Naive thymus-derived CD4-positive, alpha-beta T cell (primary cell): ENCODE measurements at regions not wholly inside any gene's neighbourhood (a gene's known extent, or its start where the extent isn't known, plus 50 kb on each side); places are given as distances from the start of the nearest gene placed in this dataset.
"Not testable (repeated sequence)": the region's sequence is repeated elsewhere in the genome, so short reads cannot be mapped to it uniquely, and the experiment has no call there.

Experiments
- ATAC-seq: fragments of 150-1000 bp; cut with Tn5 transposase; 2 replicates; pipeline ENCODE4 v1.10.0; 2021; ENCODE audit warnings: mild to moderate bottlenecking, moderate library complexity
- CTCF ChIA-PET: fragments of 350-600 bp; sonication (Branson Sonifier 250); formaldehyde crosslinking; loops from one replicate; lab custom pipeline; 2021; ENCODE audit warnings: antibody characterized with exemption; lab: Charles Lee
- POLR2A ChIA-PET: fragments of 350-600 bp; sonication (Branson Sonifier 250); formaldehyde crosslinking; loops from one replicate; lab custom pipeline; 2021; ENCODE audit warnings: antibody characterized with exemption, inconsistent platforms; lab: Charles Lee
- DNase-seq, 9 donors: peaks; one replicate each; pipeline versions ENCODE4 v3.0.0 to v3.0.0-alpha.2; 2020 to 2022; ENCODE audit warnings: mixed read lengths in 1 of 9
- H3K27ac ChIP-seq: one replicate; pipeline ENCODE4 v1.7.0; 2013; ENCODE audit warnings: mild to moderate bottlenecking, low read depth, low read length, moderate library complexity
- H3K27me3 ChIP-seq, 2 donors: one replicate each; pipeline ENCODE4 v1.7.0; 2013; ENCODE audit warnings: low read length in 2 of 2, mild to moderate bottlenecking in 2 of 2, moderate library complexity in 2 of 2; ENCODE audit not compliant: control insufficient read depth in 2 of 2, insufficient read depth in 2 of 2
- H3K36me3 ChIP-seq, 3 experiments: 1 replicate in 2 of 3; 2 replicates in 1 of 3; pipeline ENCODE4 v1.7.0; 2013; ENCODE audit warnings: low read length in 3 of 3, mild to moderate bottlenecking in 3 of 3, moderate library complexity in 1 of 3; ENCODE audit not compliant: insufficient read depth in 3 of 3, control insufficient read depth in 2 of 3
- H3K4me1 ChIP-seq, 2 donors: one replicate each; pipeline ENCODE4 v1.7.0; 2013; ENCODE audit warnings: low read length in 2 of 2, mild to moderate bottlenecking in 2 of 2, moderate library complexity in 1 of 2; ENCODE audit not compliant: control insufficient read depth in 2 of 2, insufficient read depth in 2 of 2
- H3K4me3 ChIP-seq: 2 replicates; pipeline ENCODE4 v1.7.0; 2013; ENCODE audit warnings: mild to moderate bottlenecking, low read length
- H3K9me3 ChIP-seq, 3 experiments: 1 replicate in 2 of 3; 2 replicates in 1 of 3; pipeline ENCODE4 v1.7.0; 2013; ENCODE audit warnings: low read length in 3 of 3; ENCODE audit not compliant: control insufficient read depth in 2 of 3
- H3K27ac Mint-ChIP-seq, 9 donors: one replicate each; pipeline ENCODE4 v1.8.0; 2020 to 2022; ENCODE audit warnings: mixed read lengths in 9 of 9, mild to moderate bottlenecking in 8 of 9, moderate library complexity in 5 of 9, inconsistent platforms in 2 of 9
- H3K27me3 Mint-ChIP-seq, 5 donors: one replicate each; pipeline ENCODE4 v1.8.0; 2021 to 2022; ENCODE audit warnings: mixed read lengths in 5 of 5, mild to moderate bottlenecking in 1 of 5
- H3K36me3 Mint-ChIP-seq, 5 donors: one replicate each; pipeline ENCODE4 v1.8.0; 2020 to 2022; ENCODE audit warnings: mixed read lengths in 5 of 5, mild to moderate bottlenecking in 3 of 5, inconsistent platforms in 1 of 5
- H3K4me1 Mint-ChIP-seq, 7 donors: one replicate each; pipeline ENCODE4 v1.8.0; 2020 to 2022; ENCODE audit warnings: mixed read lengths in 7 of 7, mild to moderate bottlenecking in 3 of 7, inconsistent platforms in 1 of 7
- H3K4me3 Mint-ChIP-seq, 10 donors: one replicate each; pipeline ENCODE4 v1.8.0; 2020 to 2022; ENCODE audit warnings: mild to moderate bottlenecking in 10 of 10, mixed read lengths in 10 of 10, moderate library complexity in 6 of 10, inconsistent platforms in 2 of 10
- H3K9me3 Mint-ChIP-seq, 11 donors: one replicate each; pipeline ENCODE4 v1.8.0; 2020 to 2022; ENCODE audit warnings: mixed read lengths in 11 of 11, mild to moderate bottlenecking in 4 of 11, inconsistent platforms in 1 of 11, moderate library complexity in 1 of 11
- intact Hi-C, 2 donors: fragments of 100-400 bp; cut with micrococcal nuclease; formaldehyde crosslinking; loops; one replicate each; pipeline ENCODE4 v1.15.1; 2023

DNA sequence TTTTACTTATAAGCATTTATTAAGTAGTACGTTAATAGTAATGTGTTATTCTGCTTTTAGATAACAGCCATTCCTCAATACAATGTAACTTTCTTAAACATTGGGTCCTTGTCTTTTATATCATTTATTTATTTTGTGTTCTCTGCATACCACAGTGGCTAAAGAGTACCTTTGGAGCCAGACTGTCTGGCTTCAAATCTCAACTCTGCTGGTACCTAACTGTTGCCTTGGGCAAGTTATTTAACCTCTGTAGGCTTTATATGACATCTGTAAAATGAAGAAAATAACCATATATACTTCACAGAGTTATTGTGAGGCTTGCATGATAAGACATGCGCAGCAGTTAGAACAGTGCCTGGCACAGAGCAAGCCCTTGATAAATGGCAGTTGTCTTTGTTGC, 397.6 kb downstream of the MDFIC start:
- ChIA-PET POLR2A (no interaction called here), CTCF (no interaction called here)
- peaks cover 0 to 2% (median 0%) of the 10 kb centered on the region in 7 donors for H3K4me1 Mint-ChIP-seq
- H3K36me3 Mint-ChIP-seq, result no peaks in the 10 kb centered on the region
- DNase-seq, result no peak
- H3K27me3 Mint-ChIP-seq, result peaks cover 0 to 23% (median 9%) of the 10 kb centered on the region in 5 donors
- Histone ChIP-seq H3K36me3 (no peaks in the 10 kb centered on the region), H3K4me3 (no peak overlapping the region), H3K27me3 (no peaks in the 10 kb centered on the region), H3K4me1 (no peaks in the 10 kb centered on the region), H3K9me3 (no peaks in the 10 kb centered on the region), H3K27ac (no peak overlapping the region)
- no peak overlapping the region for H3K27ac Mint-ChIP-seq
- H3K9me3 Mint-ChIP-seq, result peaks cover 0 to 3% (median 0%) of the 10 kb centered on the region in 11 donors
- no peak overlapping the region for H3K4me3 Mint-ChIP-seq
- no peak for ATAC-seq
- intact Hi-C loops, result no loop called here

DNA sequence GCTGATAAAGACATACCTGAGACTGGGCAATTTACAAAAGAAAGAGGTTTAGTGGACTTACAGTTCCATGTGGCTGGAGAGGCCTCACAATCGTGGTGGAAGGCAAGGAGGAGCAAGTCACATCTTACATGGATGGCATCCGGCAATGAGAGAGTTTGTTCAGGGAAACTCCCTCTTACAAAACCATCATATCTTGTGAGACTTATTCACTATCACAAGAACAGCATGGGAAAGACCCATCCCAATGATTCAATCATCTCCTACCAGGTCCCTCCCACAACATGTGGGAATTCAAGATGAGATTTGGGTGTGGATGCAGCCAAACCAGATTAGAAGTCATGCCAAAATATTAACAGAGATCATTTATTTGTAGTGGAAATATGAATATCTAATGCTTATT, 388.4 kb downstream of the MDFIC start:
- CTCF ChIA-PET, H3K9me3 Mint-ChIP-seq, H3K4me1 ChIP-seq, ATAC-seq, DNase-seq, H3K36me3 Mint-ChIP-seq, H3K27ac ChIP-seq, H3K4me3 ChIP-seq, H3K27me3 ChIP-seq, H3K9me3 ChIP-seq, H3K36me3 ChIP-seq, H3K4me3 Mint-ChIP-seq, POLR2A ChIA-PET, H3K27ac Mint-ChIP-seq, intact Hi-C loops, H3K4me1 Mint-ChIP-seq: not testable (repeated sequence)
- H3K27me3 Mint-ChIP-seq, result peaks cover 0 to 10% (median 5%) of the 10 kb centered on the region in 5 donors

DNA sequence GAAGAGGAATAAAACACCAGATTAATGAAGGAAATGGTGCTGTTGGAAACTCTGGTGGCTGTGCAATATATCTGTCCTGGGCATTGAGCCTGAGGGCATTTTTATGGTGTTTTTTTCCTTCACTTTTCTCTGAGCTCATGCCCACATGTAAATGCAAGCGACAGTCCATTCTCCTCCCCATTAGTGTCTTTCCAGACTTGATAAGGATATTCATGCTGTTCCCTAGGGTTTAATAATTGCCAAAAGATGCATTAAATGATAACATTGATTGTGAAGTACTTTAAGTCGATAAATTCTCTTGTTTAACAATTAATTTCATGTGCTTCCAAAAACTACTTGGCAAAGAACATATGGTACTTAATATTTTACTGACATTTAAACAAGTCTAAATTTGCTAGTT, 384.7 kb downstream of the MDFIC start:
- no peaks in the 10 kb centered on the region for H3K9me3 Mint-ChIP-seq
- H3K27me3 ChIP-seq, result no peaks in the 10 kb centered on the region
- H3K27ac ChIP-seq, result no peak overlapping the region
- no peaks in the 10 kb centered on the region for H3K4me1 Mint-ChIP-seq
- no peaks in the 10 kb centered on the region for H3K36me3 ChIP-seq
- H3K4me3 ChIP-seq, result no peak overlapping the region
- peaks cover 0 to 10% (median 5%) of the 10 kb centered on the region in 5 donors for H3K27me3 Mint-ChIP-seq
- ATAC-seq (no peak), DNase-seq (no peak)
- no peaks in the 10 kb centered on the region for H3K9me3 ChIP-seq
- H3K36me3 Mint-ChIP-seq, result no peaks in the 10 kb centered on the region
- CTCF ChIA-PET, result interaction anchor here (0.7 kb wide), 1 partner anchor 728 kb away, joined by 3 read pairs; no protein-coding TSS in a partner anchor
- no peak overlapping the region for H3K4me3 Mint-ChIP-seq
- no peaks in the 10 kb centered on the region for H3K4me1 ChIP-seq
- no peak overlapping the region for H3K27ac Mint-ChIP-seq
- POLR2A ChIA-PET, result no interaction called here
- intact Hi-C loops, result no loop called here

DNA sequence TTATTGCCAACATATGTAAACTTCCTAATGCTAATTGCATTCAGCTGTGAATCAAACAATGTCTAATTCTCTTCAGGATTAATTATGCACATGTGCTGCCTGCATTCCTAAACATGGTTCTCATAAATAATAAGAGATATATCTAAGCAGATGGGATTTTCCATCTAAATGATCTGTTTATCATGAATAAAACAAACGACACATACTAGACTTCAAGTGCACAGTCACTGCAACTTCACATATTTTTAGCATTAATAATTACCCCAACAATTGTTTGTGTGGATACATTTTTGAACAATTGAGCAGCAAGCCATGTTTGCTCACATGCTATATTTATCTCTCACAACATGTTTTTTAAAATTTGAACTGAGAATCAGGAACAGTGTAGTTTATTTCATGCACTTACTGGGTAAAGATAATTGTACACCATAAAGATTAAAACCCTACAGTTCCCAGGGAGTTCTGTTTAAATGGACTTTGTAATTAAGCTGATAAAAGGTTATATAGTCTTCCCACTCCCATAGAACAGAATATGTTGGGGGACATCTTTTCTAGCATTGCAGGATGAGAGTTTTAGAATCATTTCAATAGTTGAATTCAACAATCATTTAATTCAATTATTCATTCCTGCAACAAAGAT, 378.5 kb downstream of the MDFIC start:
- ATAC-seq, result no peak
- no peaks in the 10 kb centered on the region for H3K36me3 ChIP-seq
- H3K9me3 ChIP-seq, result no peaks in the 10 kb centered on the region
- peaks cover 0 to 4% (median 0%) of the 10 kb centered on the region in 5 donors for H3K27me3 Mint-ChIP-seq
- no peak overlapping the region for H3K27ac Mint-ChIP-seq
- no peak for DNase-seq
- H3K4me1 ChIP-seq, result no peaks in the 10 kb centered on the region
- H3K27me3 ChIP-seq, result no peaks in the 10 kb centered on the region
- ChIA-PET CTCF (no interaction called here), POLR2A (no interaction called here)
- no peak overlapping the region for H3K4me3 Mint-ChIP-seq
- no peaks in the 10 kb centered on the region for H3K4me1 Mint-ChIP-seq
- intact Hi-C loops, result no loop called here
- no peak overlapping the region for H3K4me3 ChIP-seq
- no peak overlapping the region for H3K27ac ChIP-seq
- no peaks in the 10 kb centered on the region for H3K36me3 Mint-ChIP-seq
- H3K9me3 Mint-ChIP-seq, result peaks cover 0 to 4% (median 0%) of the 10 kb centered on the region in 11 donors

DNA sequence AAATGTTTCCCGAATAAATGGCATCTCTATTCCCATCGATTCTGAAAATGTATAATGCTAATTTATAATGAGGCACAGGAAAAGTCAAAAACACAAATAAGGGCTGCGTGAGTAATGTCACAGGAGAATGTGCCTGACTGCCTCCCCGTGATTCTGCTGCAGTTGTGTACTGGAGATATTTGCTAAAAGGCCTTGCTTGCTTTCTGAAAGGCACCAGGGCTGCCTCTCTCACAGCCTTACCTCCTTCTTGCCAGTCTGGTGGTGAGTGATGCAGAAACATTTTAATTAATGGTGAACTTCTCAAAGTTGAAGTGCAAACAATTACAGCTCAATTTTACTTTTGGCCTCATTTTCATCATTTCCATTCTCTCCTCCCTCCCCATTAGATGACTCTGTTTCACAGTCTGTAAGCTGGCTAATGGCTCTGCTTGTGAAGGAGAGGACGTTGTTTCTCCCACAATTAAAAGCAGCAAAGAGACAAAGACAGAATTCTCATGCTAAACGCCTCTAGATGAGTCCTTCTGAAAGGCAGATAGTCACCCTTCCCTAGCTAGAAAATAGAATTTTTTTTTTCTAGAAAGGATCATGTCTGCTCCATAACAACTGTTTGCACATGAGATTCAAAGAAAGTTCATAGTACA, 377.6 kb downstream of the MDFIC start:
- no peak overlapping the region for H3K4me3 Mint-ChIP-seq
- DNase-seq (no peak), ATAC-seq (no peak)
- Histone ChIP-seq H3K4me3 (no peak overlapping the region), H3K9me3 (no peaks in the 10 kb centered on the region), H3K36me3 (no peaks in the 10 kb centered on the region), H3K4me1 (no peaks in the 10 kb centered on the region), H3K27ac (no peak overlapping the region), H3K27me3 (no peaks in the 10 kb centered on the region)
- intact Hi-C loops, result no loop called here
- H3K27ac Mint-ChIP-seq, result no peak overlapping the region
- peaks cover 0 to 4% (median 0%) of the 10 kb centered on the region in 5 donors for H3K27me3 Mint-ChIP-seq
- ChIA-PET POLR2A (no interaction called here), CTCF (no interaction called here)
- H3K4me1 Mint-ChIP-seq, result no peaks in the 10 kb centered on the region
- H3K9me3 Mint-ChIP-seq, result peaks cover 0 to 4% (median 0%) of the 10 kb centered on the region in 11 donors
- H3K36me3 Mint-ChIP-seq, result no peaks in the 10 kb centered on the region

- no peaks in the 10 kb centered on the region for H3K36me3 ChIP-seq
- no peak overlapping the region for H3K4me3 ChIP-seq
- no peak overlapping the region for H3K27ac Mint-ChIP-seq
- CTCF ChIA-PET, result no interaction called here
- peaks cover 0 to 4% (median 0%) of the 10 kb centered on the region in 11 donors for H3K9me3 Mint-ChIP-seq
- no peak overlapping the region for H3K4me3 Mint-ChIP-seq
- H3K27ac ChIP-seq, result no peak overlapping the region
- H3K4me1 Mint-ChIP-seq, result no peaks in the 10 kb centered on the region
- POLR2A ChIA-PET, result no interaction called here
- no peaks in the 10 kb centered on the region for H3K4me1 ChIP-seq
- ATAC-seq, result no peak
- H3K36me3 Mint-ChIP-seq, result no peaks in the 10 kb centered on the region
- peaks cover 0 to 4% (median 0%) of the 10 kb centered on the region in 5 donors for H3K27me3 Mint-ChIP-seq
- DNase-seq, result no peak
- intact Hi-C loops, result no loop called here
- no peaks in the 10 kb centered on the region for H3K27me3 ChIP-seq
- H3K9me3 ChIP-seq, result no peaks in the 10 kb centered on the region
Measured at GRCh38 chr7:115297656-115298055, 375.8 kb downstream of the MDFIC start.
